IMR-90 (cell line): ENCODE measurements at regions not wholly inside any gene's neighbourhood (a gene's known extent, or its start where the extent isn't known, plus 50 kb on each side); places are given as distances from the start of the nearest gene placed in this dataset.

Experiments used
- ATAC-seq: fragments of 200-7000 bp; cut with Tn5 transposase; 2 replicates; pipeline ENCODE4 v1.9.1; 2020; ENCODE audit warnings: low read depth, mild to moderate bottlenecking, moderate library complexity
- BruUV-seq: library from RNA; stranded (reverse); fragments of 400-500 nt; replicated peaks from 2 replicates; lab custom pipeline; 2021; lab: Mats Ljungman, UMichigan
- CTCF ChIA-PET: fragments of 300-600 bp; formaldehyde crosslinking; extraction: SDS; loops from one replicate; lab custom pipeline; 2021; ENCODE audit warnings: antibody characterized with exemption; lab: Yijun Ruan, JAX
- POLR2A ChIA-PET: fragments of 300-600 bp; sonication (Branson Sonifier 250); formaldehyde crosslinking; loops from one replicate; lab custom pipeline; 2022; ENCODE audit warnings: antibody characterized with exemption; ENCODE audit not compliant: unreplicated experiment; lab: Charles Lee
- DNase-seq: peaks from one replicate; pipeline ENCODE4 v3.0.0; 2013
- H2AFZ ChIP-seq: replicated peaks from 2 replicates; pipeline ENCODE3; 2013; ENCODE audit warnings: low read length, mild to moderate bottlenecking; ENCODE audit not compliant: poor library complexity
- H2AK5ac ChIP-seq: 2 replicates; pipeline ENCODE4 v1.6.1; 2013; ENCODE audit warnings: low read depth, low read length, inconsistent platforms
- H2AK9ac ChIP-seq: replicated peaks from 2 replicates; pipeline ENCODE3; 2013; ENCODE audit warnings: mild to moderate bottlenecking, low read depth, low read length, moderate library complexity; ENCODE audit not compliant: poor library complexity
- H2BK120ac ChIP-seq: 2 replicates; pipeline ENCODE4 v1.6.1; 2013; ENCODE audit warnings: low read depth, low read length, inconsistent platforms
- H2BK15ac ChIP-seq: 3 replicates; pipeline ENCODE4 v1.6.1; 2013; ENCODE audit warnings: low read depth, low read length, inconsistent platforms
- H2BK20ac ChIP-seq: 2 replicates; pipeline ENCODE4 v1.6.1; 2013; ENCODE audit warnings: low read depth, mild to moderate bottlenecking, inconsistent platforms, low read length, moderate library complexity
- H2BK5ac ChIP-seq: 2 replicates; pipeline ENCODE4 v1.6.1; 2013; ENCODE audit warnings: mild to moderate bottlenecking, low read depth, low read length, inconsistent platforms; ENCODE audit not compliant: poor library complexity, severe bottlenecking
- H3K14ac ChIP-seq: replicated peaks from 2 replicates; pipeline ENCODE4 v1.6.1; 2013; ENCODE audit warnings: low read depth, low read length, inconsistent platforms
- H3K18ac ChIP-seq: 2 replicates; pipeline ENCODE4 v1.6.1; 2013; ENCODE audit warnings: low read depth, low read length, control low read depth
- H3K23ac ChIP-seq: 2 replicates; pipeline ENCODE4 v1.6.1; 2013; ENCODE audit warnings: low read depth, low read length, inconsistent platforms
- H3K27ac ChIP-seq: 2 replicates; pipeline ENCODE4 v1.5.1; 2013; ENCODE audit warnings: mild to moderate bottlenecking, control low read depth, low read length; ENCODE audit not compliant: insufficient read depth
- H3K27me3 ChIP-seq: 2 replicates; pipeline ENCODE4 v1.6.1; 2013; ENCODE audit warnings: low read length; ENCODE audit not compliant: control insufficient read depth, insufficient read depth
- H3K36me3 ChIP-seq: 2 replicates; pipeline ENCODE4 v1.6.1; 2013; ENCODE audit warnings: low read length, mixed read lengths; ENCODE audit not compliant: control insufficient read depth, insufficient read depth
- H3K4ac ChIP-seq: 2 replicates; pipeline ENCODE4 v1.6.1; 2013; ENCODE audit warnings: low read depth, low read length, inconsistent platforms
- H3K4me1 ChIP-seq: 2 replicates; pipeline ENCODE4 v1.6.1; 2013; ENCODE audit warnings: low read length, mixed read lengths; ENCODE audit not compliant: control insufficient read depth, insufficient read depth
- H3K4me2 ChIP-seq: 2 replicates; pipeline ENCODE4 v1.6.1; 2013; ENCODE audit warnings: low read depth, mild to moderate bottlenecking, control low read depth, low read length, moderate library complexity
- H3K4me3 ChIP-seq: 2 replicates; pipeline ENCODE4 v1.5.1; 2013; ENCODE audit warnings: low read depth, mild to moderate bottlenecking, control low read depth, low read length, moderate library complexity; ENCODE audit not compliant: insufficient read depth
- H3K56ac ChIP-seq: 2 replicates; pipeline ENCODE4 v1.6.1; 2013; ENCODE audit warnings: low read length, inconsistent platforms; ENCODE audit not compliant: insufficient read depth; ENCODE audit errors: extremely low read depth
- H3K79me1 ChIP-seq, 2 experiments: 2 replicates each; pipeline ENCODE4 v1.6.1; 2013; ENCODE audit warnings: low read length in 2 of 2, inconsistent platforms in 1 of 2, low read depth in 1 of 2
- H3K9ac ChIP-seq: 2 replicates; pipeline ENCODE4 v1.6.1; 2013; ENCODE audit warnings: low read depth, low read length, control low read depth
- H3K9me1 ChIP-seq: 2 replicates; pipeline ENCODE4 v1.6.1; 2013; ENCODE audit warnings: low read length, inconsistent platforms; ENCODE audit not compliant: insufficient read depth
- H3K9me3 ChIP-seq: 2 replicates; pipeline ENCODE4 v1.6.1; 2013; ENCODE audit warnings: low read length; ENCODE audit not compliant: control insufficient read depth, insufficient read depth
- H4K20me1 ChIP-seq: 2 replicates; pipeline ENCODE4 v1.6.1; 2013; ENCODE audit warnings: low read length, inconsistent platforms; ENCODE audit not compliant: insufficient read depth
- H4K5ac ChIP-seq: 2 replicates; pipeline ENCODE4 v1.6.1; 2013; ENCODE audit warnings: mild to moderate bottlenecking, low read depth, low read length, control low read depth
- H4K8ac ChIP-seq, 2 experiments: 2 replicates each; pipeline ENCODE4 v1.6.1; 2013; ENCODE audit warnings: low read depth in 2 of 2, low read length in 2 of 2, control low read depth in 1 of 2, inconsistent platforms in 1 of 2
- H4K91ac ChIP-seq: 2 replicates; pipeline ENCODE4 v1.6.1; 2013; ENCODE audit warnings: low read depth, low read length, inconsistent platforms; ENCODE audit not compliant: insufficient read depth
- BHLHE40 ChIP-seq: fragments of 150-350 bp; IDR thresholded peaks from 2 replicates; pipeline ENCODE4 v1.6.1; 2016; ENCODE audit warnings: mild to moderate bottlenecking, low read depth, low read length
- CHD1 ChIP-seq: IDR thresholded peaks from 2 replicates; pipeline ENCODE4 v1.6.1; 2012; ENCODE audit warnings: low read depth, low read length, improper control_type of control experiment
- FOS ChIP-seq: fragments of 150-350 bp; IDR thresholded peaks from 2 replicates; pipeline ENCODE4 v1.6.1; 2016; ENCODE audit warnings: low read depth, low read length
- WGBS, 2 experiments: methylation state at CpG; one replicate each; pipeline versions ENCODE4 v1.1.5 to v1.1.7; 2013; ENCODE audit warnings: missing lambda C conversion rate in 2 of 2; ENCODE audit not compliant: insufficient read length in 1 of 2; ENCODE audit errors: extremely low coverage in 2 of 2; 5-methylcytosine and 5-hydroxymethylcytosine counted together
- dilution Hi-C: fragments of 300-500 bp; cut with HindIII; formaldehyde crosslinking; loops from one replicate; pipeline ENCODE4 v1.14.3; 2018; ENCODE audit warnings: low sequenced_read_pairs; ENCODE audit not compliant: unreplicated experiment
- in situ Hi-C: fragments of 300-500 bp; cut with MboI; formaldehyde crosslinking; loops from 3 replicates; pipeline ENCODE4 v1.14.3; 2019; ENCODE audit warnings: low sequenced_read_pairs, inconsistent platforms, mixed read lengths
- intact Hi-C: fragments of 100-400 bp; cut with micrococcal nuclease; formaldehyde crosslinking; loops from 2 replicates; pipeline ENCODE4 v1.10.0; 2022
- TF ChIP-seq, protein P1 (sequence below): fragments of 150-350 bp; IDR thresholded peaks from 2 replicates; pipeline ENCODE4 v1.6.1; 2017; ENCODE audit warnings: mild to moderate bottlenecking, antibody characterized with exemption, low read length, low read depth
- TF ChIP-seq, protein P2 (sequence below): fragments of 150-350 bp; IDR thresholded peaks from 2 replicates; pipeline ENCODE4 v1.6.1; 2016; ENCODE audit warnings: low read depth, mild to moderate bottlenecking, low read length, moderate library complexity, borderline replicate concordance

DNA sequence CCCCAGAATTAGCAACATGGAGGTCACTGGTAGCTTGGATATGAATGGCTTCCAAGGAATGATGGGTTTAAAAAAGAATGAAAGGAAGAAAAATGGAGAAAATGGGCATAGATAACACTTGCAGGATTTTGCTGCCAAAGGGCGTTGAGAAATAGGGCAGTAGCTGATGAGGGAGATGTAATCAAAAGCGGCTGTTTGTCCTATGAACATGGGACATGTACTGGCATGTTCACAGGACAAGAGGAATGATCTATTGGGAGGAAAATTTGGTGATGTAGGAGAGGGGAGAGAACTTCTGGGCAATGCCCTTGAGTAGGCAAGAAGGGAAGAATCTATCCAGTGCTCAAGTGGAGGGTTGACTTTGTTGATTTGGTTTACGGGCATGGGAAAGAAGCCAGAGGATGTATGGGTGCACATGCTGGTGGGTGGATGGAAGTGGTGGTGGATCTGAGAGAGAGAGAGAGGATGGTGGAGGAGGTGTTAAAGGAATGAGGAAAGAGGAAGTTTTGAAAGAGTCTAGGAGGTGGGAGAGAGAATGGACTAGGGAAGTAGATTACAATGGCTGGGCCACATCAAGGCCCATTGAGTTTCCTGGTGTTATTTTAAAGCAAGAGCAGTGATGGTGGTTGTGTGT is 115.1 kb upstream of the MVB12B start:
- ATAC-seq (no peak), DNase-seq (no peak)
- Histone ChIP-seq H3K27ac (no peak overlapping the region), H3K56ac (no peak overlapping the region), H2BK15ac (no peak overlapping the region), H3K9me3 (peaks cover 11% of the 10 kb centered on the region), H2AK5ac (no peak overlapping the region), H3K4me3 (no peak overlapping the region), H4K91ac (no peak overlapping the region), H4K20me1 (no peaks in the 10 kb centered on the region), H4K8ac (no peak overlapping the region), H3K4me2 (no peak overlapping the region), H3K79me1 (no peaks in the 10 kb centered on the region), H3K4ac (no peak overlapping the region), H4K5ac (no peak overlapping the region), H3K23ac (no peak overlapping the region), H3K27me3 (peaks cover 22% of the 10 kb centered on the region), H2BK120ac (no peak overlapping the region), H3K9ac (no peak overlapping the region), H3K18ac (no peak overlapping the region), H3K36me3 (no peaks in the 10 kb centered on the region), H2BK20ac (no peak overlapping the region), H2BK5ac (no peak overlapping the region), H3K9me1 (no peaks in the 10 kb centered on the region), H2AK9ac (no peak overlapping the region), H3K14ac (no peak overlapping the region), H2AFZ (no peak overlapping the region), H3K4me1 (no peaks in the 10 kb centered on the region)
- BruUV-seq, result no TSS peak
- 20% methylated on average over 2 of the region's 3 CpGs; no CpG with 5 or more reads in 1 of the 2 experiments for WGBS, 2 experiments
- dilution Hi-C loops (no loop called here), in situ Hi-C loops (no loop called here), intact Hi-C loops (no loop called here)
- ChIA-PET POLR2A (no interaction called here), CTCF (no interaction called here)
- TF ChIP-seq FOS (no peak), BHLHE40 (no peak), CHD1 (no peak)
- TF ChIP-seq, protein P1, sequence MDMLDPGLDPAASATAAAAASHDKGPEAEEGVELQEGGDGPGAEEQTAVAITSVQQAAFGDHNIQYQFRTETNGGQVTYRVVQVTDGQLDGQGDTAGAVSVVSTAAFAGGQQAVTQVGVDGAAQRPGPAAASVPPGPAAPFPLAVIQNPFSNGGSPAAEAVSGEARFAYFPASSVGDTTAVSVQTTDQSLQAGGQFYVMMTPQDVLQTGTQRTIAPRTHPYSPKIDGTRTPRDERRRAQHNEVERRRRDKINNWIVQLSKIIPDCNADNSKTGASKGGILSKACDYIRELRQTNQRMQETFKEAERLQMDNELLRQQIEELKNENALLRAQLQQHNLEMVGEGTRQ, result no peak
- TF ChIP-seq, protein P2, sequence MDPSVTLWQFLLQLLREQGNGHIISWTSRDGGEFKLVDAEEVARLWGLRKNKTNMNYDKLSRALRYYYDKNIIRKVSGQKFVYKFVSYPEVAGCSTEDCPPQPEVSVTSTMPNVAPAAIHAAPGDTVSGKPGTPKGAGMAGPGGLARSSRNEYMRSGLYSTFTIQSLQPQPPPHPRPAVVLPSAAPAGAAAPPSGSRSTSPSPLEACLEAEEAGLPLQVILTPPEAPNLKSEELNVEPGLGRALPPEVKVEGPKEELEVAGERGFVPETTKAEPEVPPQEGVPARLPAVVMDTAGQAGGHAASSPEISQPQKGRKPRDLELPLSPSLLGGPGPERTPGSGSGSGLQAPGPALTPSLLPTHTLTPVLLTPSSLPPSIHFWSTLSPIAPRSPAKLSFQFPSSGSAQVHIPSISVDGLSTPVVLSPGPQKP, result no peak
